EH (cell line): ENCODE measurements at regions not wholly inside any gene's neighbourhood (a gene's known extent, or its start where the extent isn't known, plus 50 kb on each side); places are given as distances from the start of the nearest gene placed in this dataset.

ENCODE experiments used
- DNase-seq: peaks from one replicate; pipeline ENCODE4 v3.0.0-alpha.2; 2015; ENCODE audit warnings: low read depth

- no peak for DNase-seq
These were observed 492.9 kb upstream of the NOVA1 start for GRCh38 chr14:27090716-27091115.

GRCh38 chr14:27091973-27092372 is 494.1 kb upstream of the NOVA1 start:
- DNase-seq, result no peak

- no peak for DNase-seq
These were observed 498.3 kb upstream of the NOVA1 start for GRCh38 chr14:27096091-27096490.

GRCh38 chr14:27098451-27098850 is 500.6 kb upstream of the NOVA1 start:
- no peak for DNase-seq

- DNase-seq, result no peak
These were observed 516.3 kb upstream of the NOVA1 start for GRCh38 chr14:27114180-27114579.

- no peak for DNase-seq
These were observed 525.3 kb upstream of the NOVA1 start for GRCh38 chr14:27123162-27123561.

- DNase-seq, result no peak
These were observed 530.0 kb upstream of the NOVA1 start for GRCh38 chr14:27127838-27128237.

- DNase-seq, result no peak
These were observed 536.4 kb upstream of the NOVA1 start for GRCh38 chr14:27134200-27134599.

- DNase-seq, result no peak
These were observed 547.3 kb upstream of the NOVA1 start for GRCh38 chr14:27145170-27145569.

GRCh38 chr14:27148143-27148542 is 550.3 kb upstream of the NOVA1 start:
- DNase-seq, result no peak

- no peak for DNase-seq
These were observed 566.3 kb upstream of the NOVA1 start for GRCh38 chr14:27164139-27164538.

- no peak for DNase-seq
These were observed 577.7 kb upstream of the NOVA1 start for GRCh38 chr14:27175489-27175888.

- DNase-seq, result no peak
These were observed 583.5 kb upstream of the NOVA1 start for GRCh38 chr14:27181333-27181732.

- DNase-seq, result no peak
These were observed 586.6 kb upstream of the NOVA1 start for GRCh38 chr14:27184427-27184826.

- DNase-seq, result no peak
These were observed 588.2 kb upstream of the NOVA1 start for GRCh38 chr14:27186048-27186447.

GRCh38 chr14:27187136-27187535 is 589.3 kb upstream of the NOVA1 start:
- no peak for DNase-seq

GRCh38 chr14:27190296-27190695 is 592.5 kb upstream of the NOVA1 start:
- DNase-seq, result no peak

GRCh38 chr14:27199272-27199671 is 601.4 kb upstream of the NOVA1 start:
- no peak for DNase-seq

GRCh38 chr14:27205036-27205435 is 607.2 kb upstream of the NOVA1 start:
- DNase-seq, result no peak

- DNase-seq, result no peak
These were observed 613.9 kb upstream of the NOVA1 start for GRCh38 chr14:27211741-27212140.

- DNase-seq, result no peak
These were observed 624.8 kb upstream of the NOVA1 start for GRCh38 chr14:27222671-27223070.

GRCh38 chr14:27223906-27224305 is 626.1 kb upstream of the NOVA1 start:
- no peak for DNase-seq

- no peak for DNase-seq
These were observed 630.2 kb upstream of the NOVA1 start for GRCh38 chr14:27228053-27228452.

GRCh38 chr14:27234331-27234730 is 636.5 kb upstream of the NOVA1 start:
- DNase-seq, result no peak

GRCh38 chr14:27236601-27237000 is 638.8 kb upstream of the NOVA1 start:
- DNase-seq, result no peak
